PC-9 (cell line): ENCODE measurements at regions not wholly inside any gene's neighbourhood (a gene's known extent, or its start where the extent isn't known, plus 50 kb on each side); places are given as distances from the start of the nearest gene placed in this dataset.

Experiments
- EZH2 ChIP-seq: fragments of 200-600 bp; sonication (generic); IDR thresholded peaks from 2 replicates; pipeline ENCODE4 v1.8.0; 2017; ENCODE audit warnings: antibody characterized with exemption, low read depth
- TF ChIP-seq, protein P1 (sequence below): fragments of 200-600 bp; sonication (generic); conservative IDR thresholded peaks from 2 replicates; pipeline ENCODE4 v1.6.1; 2017; ENCODE audit warnings: mixed run types, antibody characterized with exemption, mild to moderate bottlenecking, moderate library complexity

DNA sequence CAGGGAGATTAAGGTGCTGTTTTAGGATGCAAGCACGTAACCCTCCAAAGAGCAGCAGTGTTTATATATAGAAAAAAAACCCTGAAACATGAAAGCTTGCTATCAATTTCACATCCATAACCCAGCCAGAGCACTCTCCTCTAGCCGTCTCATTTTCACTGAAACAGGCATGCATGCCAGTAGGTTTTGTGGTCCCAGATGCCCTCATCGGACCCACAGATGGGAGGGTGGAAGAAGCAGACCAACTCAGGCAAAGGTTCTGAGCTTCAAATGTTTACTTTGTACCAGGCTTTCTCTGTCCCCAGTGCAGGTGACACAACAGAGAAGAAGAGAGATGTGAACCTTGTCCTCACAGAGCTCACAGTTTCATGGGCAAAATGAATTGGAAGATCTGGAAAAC is 127.4 kb upstream of the ATP10B start:
- TF ChIP-seq, protein P1, sequence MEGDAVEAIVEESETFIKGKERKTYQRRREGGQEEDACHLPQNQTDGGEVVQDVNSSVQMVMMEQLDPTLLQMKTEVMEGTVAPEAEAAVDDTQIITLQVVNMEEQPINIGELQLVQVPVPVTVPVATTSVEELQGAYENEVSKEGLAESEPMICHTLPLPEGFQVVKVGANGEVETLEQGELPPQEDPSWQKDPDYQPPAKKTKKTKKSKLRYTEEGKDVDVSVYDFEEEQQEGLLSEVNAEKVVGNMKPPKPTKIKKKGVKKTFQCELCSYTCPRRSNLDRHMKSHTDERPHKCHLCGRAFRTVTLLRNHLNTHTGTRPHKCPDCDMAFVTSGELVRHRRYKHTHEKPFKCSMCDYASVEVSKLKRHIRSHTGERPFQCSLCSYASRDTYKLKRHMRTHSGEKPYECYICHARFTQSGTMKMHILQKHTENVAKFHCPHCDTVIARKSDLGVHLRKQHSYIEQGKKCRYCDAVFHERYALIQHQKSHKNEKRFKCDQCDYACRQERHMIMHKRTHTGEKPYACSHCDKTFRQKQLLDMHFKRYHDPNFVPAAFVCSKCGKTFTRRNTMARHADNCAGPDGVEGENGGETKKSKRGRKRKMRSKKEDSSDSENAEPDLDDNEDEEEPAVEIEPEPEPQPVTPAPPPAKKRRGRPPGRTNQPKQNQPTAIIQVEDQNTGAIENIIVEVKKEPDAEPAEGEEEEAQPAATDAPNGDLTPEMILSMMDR: no peak
- no peak for TF ChIP-seq EZH2
